NB4 (cell line): ENCODE measurements at regions not wholly inside any gene's neighbourhood (a gene's known extent, or its start where the extent isn't known, plus 50 kb on each side); places are given as distances from the start of the nearest gene placed in this dataset.

Experiments used
- MYC ChIP-seq: IDR thresholded peaks from 2 replicates; pipeline ENCODE4 v1.6.1; 2011; ENCODE audit warnings: low read depth, low read length
- POLR2A ChIP-seq: IDR thresholded peaks from 2 replicates; pipeline ENCODE4 v1.6.1; 2011; ENCODE audit warnings: mild to moderate bottlenecking; ENCODE audit not compliant: insufficient read length; ENCODE audit errors: extremely low read depth
- TF ChIP-seq, protein P1 (sequence below): IDR thresholded peaks from one replicate; pipeline ENCODE4 v1.5.1; 2012; ENCODE audit warnings: low read depth, low read length

DNA sequence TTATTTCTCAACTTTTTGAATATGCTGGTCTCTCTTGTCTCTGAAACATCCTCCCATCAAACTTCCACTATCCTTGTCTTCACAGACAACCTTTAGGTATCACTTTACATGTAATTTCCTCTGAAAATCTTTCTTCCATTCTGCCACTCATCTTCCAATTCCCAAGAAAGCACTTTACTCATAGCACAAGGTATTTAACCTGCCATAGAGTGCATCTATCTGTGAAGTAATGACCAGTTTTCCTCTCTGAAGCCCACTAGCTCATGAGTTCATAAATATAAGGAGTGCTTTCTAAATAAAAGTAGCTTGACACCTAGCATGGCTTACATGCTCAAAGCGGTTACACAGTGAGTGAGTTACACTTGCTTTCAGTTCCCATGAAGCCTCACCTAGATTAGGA lies 160.7 kb upstream of the CMC1 start:
- TF ChIP-seq, protein P1, sequence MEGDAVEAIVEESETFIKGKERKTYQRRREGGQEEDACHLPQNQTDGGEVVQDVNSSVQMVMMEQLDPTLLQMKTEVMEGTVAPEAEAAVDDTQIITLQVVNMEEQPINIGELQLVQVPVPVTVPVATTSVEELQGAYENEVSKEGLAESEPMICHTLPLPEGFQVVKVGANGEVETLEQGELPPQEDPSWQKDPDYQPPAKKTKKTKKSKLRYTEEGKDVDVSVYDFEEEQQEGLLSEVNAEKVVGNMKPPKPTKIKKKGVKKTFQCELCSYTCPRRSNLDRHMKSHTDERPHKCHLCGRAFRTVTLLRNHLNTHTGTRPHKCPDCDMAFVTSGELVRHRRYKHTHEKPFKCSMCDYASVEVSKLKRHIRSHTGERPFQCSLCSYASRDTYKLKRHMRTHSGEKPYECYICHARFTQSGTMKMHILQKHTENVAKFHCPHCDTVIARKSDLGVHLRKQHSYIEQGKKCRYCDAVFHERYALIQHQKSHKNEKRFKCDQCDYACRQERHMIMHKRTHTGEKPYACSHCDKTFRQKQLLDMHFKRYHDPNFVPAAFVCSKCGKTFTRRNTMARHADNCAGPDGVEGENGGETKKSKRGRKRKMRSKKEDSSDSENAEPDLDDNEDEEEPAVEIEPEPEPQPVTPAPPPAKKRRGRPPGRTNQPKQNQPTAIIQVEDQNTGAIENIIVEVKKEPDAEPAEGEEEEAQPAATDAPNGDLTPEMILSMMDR = no peak
- TF ChIP-seq MYC (no peak), POLR2A (no peak)
